Right hindlimb (tissue), 1 donor: ENCODE measurements at regions not wholly inside any gene's neighbourhood (a gene's known extent, or its start where the extent isn't known, plus 50 kb on each side); places are given as distances from the start of the nearest gene placed in this dataset.

ENCODE experiments used
- DNase-seq: peaks from one replicate; pipeline ENCODE4 v3.0.0-alpha.2; 2018

- no peak for DNase-seq
Observed at GRCh38 chr16:62088731-62089410, 52.6 kb upstream of the CDH8 start.
